Caco-2 (cell line): ENCODE measurements at regions not wholly inside any gene's neighbourhood (a gene's known extent, or its start where the extent isn't known, plus 50 kb on each side); places are given as distances from the start of the nearest gene placed in this dataset.

Experiments used
- BruUV-seq: library from RNA; stranded (reverse); fragments of 400-500 nt; replicated peaks from 2 replicates; lab custom pipeline; 2021; lab: Mats Ljungman, UMichigan
- CTCF ChIA-PET: fragments of 300-600 bp; sonication (Branson Sonifier 250); formaldehyde crosslinking; loops from one replicate; lab custom pipeline; 2022; ENCODE audit warnings: antibody characterized with exemption; lab: Charles Lee
- POLR2A ChIA-PET: fragments of 300-600 bp; sonication (Branson Sonifier 250); formaldehyde crosslinking; loops from one replicate; lab custom pipeline; 2022; ENCODE audit warnings: antibody characterized with exemption; lab: Charles Lee
- DNase-seq, 2 experiments: peaks; one replicate each; pipeline versions ENCODE4 v3.0.0 to v3.0.0-alpha.2; 2020 to 2022
- H3K27me3 ChIP-seq: replicated peaks from 2 replicates; pipeline ENCODE4 v1.6.0; 2011; ENCODE audit warnings: low read length; ENCODE audit not compliant: control insufficient read depth, insufficient read depth
- H3K36me3 ChIP-seq: 2 replicates; pipeline ENCODE4 v1.5.1; 2011; ENCODE audit warnings: low read length; ENCODE audit not compliant: control insufficient read depth, insufficient read depth
- H3K4me1 ChIP-seq: fragments of 250-450 bp; sonication (Bioruptor Pico); 2 replicates; pipeline ENCODE4 v1.5.1; 2020; ENCODE audit warnings: mild to moderate bottlenecking
- H3K4me3 ChIP-seq: 2 replicates; pipeline ENCODE4 v1.5.1; 2011; ENCODE audit warnings: low read depth, mild to moderate bottlenecking, control low read depth, low read length
- H3K9me3 ChIP-seq: fragments of 250-450 bp; sonication (Bioruptor Pico); 2 replicates; pipeline ENCODE4 v1.5.1; 2020; ENCODE audit warnings: mild to moderate bottlenecking, moderate library complexity
- H3K27ac Mint-ChIP-seq: one replicate; pipeline ENCODE4 v1.8.0; 2022; ENCODE audit warnings: mixed read lengths; ENCODE audit not compliant: unreplicated experiment
- H3K27me3 Mint-ChIP-seq: one replicate; pipeline ENCODE4 v1.8.0; 2022; ENCODE audit warnings: mixed read lengths; ENCODE audit not compliant: insufficient read depth, unreplicated experiment
- H3K36me3 Mint-ChIP-seq: one replicate; pipeline ENCODE4 v1.8.0; 2022; ENCODE audit warnings: mild to moderate bottlenecking, mixed read lengths; ENCODE audit not compliant: insufficient read depth, unreplicated experiment
- H3K4me1 Mint-ChIP-seq: one replicate; pipeline ENCODE4 v1.8.0; 2022; ENCODE audit warnings: low read depth, mixed read lengths; ENCODE audit not compliant: unreplicated experiment
- H3K4me3 Mint-ChIP-seq: one replicate; pipeline ENCODE4 v1.8.0; 2022; ENCODE audit warnings: mild to moderate bottlenecking, moderate library complexity, mixed read lengths; ENCODE audit not compliant: unreplicated experiment
- H3K9me3 Mint-ChIP-seq: one replicate; pipeline ENCODE4 v1.8.0; 2022; ENCODE audit warnings: mixed read lengths; ENCODE audit not compliant: unreplicated experiment
- intact Hi-C: fragments of 100-400 bp; cut with micrococcal nuclease; formaldehyde crosslinking; loops from one replicate; pipeline ENCODE4 v1.10.0; 2022; ENCODE audit not compliant: unreplicated experiment
- TF ChIP-seq, protein P1 (sequence below), 2 experiments: fragments of 200-600 bp in 1 of 2; IDR thresholded peaks; 1 replicate in 1 of 2; 2 replicates in 1 of 2; pipeline versions ENCODE4 v1.5.1 to v1.8.0; 2011 to 2022; ENCODE audit warnings: antibody characterized with exemption in 1 of 2, control low read depth in 1 of 2, inconsistent platforms in 1 of 2, low read depth in 1 of 2, low read length in 1 of 2, mild to moderate bottlenecking in 1 of 2, moderate library complexity in 1 of 2; ENCODE audit not compliant: insufficient read depth in 1 of 2, severe bottlenecking in 1 of 2, unreplicated experiment in 1 of 2

DNA sequence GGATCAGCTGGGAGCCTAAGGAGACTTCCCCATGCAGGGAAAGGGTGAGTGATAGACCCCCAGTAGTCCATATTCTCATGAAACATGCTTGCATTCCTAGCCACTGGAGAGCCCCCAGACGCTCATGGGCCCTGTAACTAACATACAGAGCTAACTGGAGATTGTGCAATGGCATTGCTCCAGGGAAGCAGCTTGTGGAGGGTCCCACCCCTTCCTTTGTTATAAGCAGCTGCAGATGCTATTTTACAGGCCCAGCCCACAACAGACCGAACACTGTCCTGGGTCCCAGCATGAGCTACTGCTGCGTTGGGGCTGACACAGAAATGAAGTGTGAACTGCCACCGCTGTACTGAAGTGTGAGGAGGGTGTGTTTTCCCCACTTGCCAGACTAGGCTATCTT lies 1465.7 kb upstream of the DIAPH2 start:
- H3K27me3 Mint-ChIP-seq = no peaks in the 10 kb centered on the region
- no peaks in the 10 kb centered on the region for H3K4me1 Mint-ChIP-seq
- TF ChIP-seq, protein P1, sequence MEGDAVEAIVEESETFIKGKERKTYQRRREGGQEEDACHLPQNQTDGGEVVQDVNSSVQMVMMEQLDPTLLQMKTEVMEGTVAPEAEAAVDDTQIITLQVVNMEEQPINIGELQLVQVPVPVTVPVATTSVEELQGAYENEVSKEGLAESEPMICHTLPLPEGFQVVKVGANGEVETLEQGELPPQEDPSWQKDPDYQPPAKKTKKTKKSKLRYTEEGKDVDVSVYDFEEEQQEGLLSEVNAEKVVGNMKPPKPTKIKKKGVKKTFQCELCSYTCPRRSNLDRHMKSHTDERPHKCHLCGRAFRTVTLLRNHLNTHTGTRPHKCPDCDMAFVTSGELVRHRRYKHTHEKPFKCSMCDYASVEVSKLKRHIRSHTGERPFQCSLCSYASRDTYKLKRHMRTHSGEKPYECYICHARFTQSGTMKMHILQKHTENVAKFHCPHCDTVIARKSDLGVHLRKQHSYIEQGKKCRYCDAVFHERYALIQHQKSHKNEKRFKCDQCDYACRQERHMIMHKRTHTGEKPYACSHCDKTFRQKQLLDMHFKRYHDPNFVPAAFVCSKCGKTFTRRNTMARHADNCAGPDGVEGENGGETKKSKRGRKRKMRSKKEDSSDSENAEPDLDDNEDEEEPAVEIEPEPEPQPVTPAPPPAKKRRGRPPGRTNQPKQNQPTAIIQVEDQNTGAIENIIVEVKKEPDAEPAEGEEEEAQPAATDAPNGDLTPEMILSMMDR (IDR thresholded peaks at IDR 0.05; ENCODE audit: insufficient read depth in 1 of 2, low read depth in 1 of 2, low read length in 1 of 2, severe bottlenecking in 1 of 2, unreplicated experiment in 1 of 2) = no peak

DNA sequence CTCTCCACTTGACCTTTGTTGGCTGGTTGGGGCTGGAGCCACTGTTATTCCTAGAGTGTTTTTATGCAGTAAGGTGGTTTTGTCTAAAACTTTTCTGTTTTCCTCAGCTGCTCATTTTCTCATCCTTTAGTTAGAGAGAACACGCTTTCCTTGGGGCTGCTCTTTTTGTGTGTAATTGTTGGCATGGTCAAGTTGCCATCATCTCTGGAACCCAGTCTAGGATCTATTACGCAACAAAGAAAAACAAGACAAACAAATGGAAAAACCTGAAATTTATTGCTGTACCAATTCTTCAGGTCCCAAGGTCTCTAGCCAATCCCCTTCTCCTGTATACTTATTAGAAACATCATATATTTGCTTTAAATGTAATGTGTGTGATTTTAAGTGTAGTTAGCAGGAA lies 1436.3 kb upstream of the DIAPH2 start:
- H3K36me3 ChIP-seq = no peaks in the 10 kb centered on the region
- H3K27ac Mint-ChIP-seq = no peak overlapping the region
- no peaks in the 10 kb centered on the region for H3K9me3 ChIP-seq
- CTCF ChIA-PET = no interaction called here
- H3K4me3 Mint-ChIP-seq = no peak overlapping the region
- no peaks in the 10 kb centered on the region for H3K4me1 ChIP-seq
- TF ChIP-seq, protein P1 (IDR thresholded peaks at IDR 0.05; ENCODE audit: insufficient read depth in 1 of 2, low read depth in 1 of 2, low read length in 1 of 2, severe bottlenecking in 1 of 2, unreplicated experiment in 1 of 2) = no peak
- H3K36me3 Mint-ChIP-seq = no peaks in the 10 kb centered on the region
- no peak overlapping the region for H3K4me3 ChIP-seq
- DNase-seq = no peak
- no peaks in the 10 kb centered on the region for H3K27me3 Mint-ChIP-seq
- intact Hi-C loops = no loop called here
- no peaks in the 10 kb centered on the region for H3K27me3 ChIP-seq
- no peaks in the 10 kb centered on the region for H3K4me1 Mint-ChIP-seq
- POLR2A ChIA-PET = no interaction called here
- no TSS peak for BruUV-seq
- H3K9me3 Mint-ChIP-seq = no peaks in the 10 kb centered on the region

More for the DNA sequence above, 1465.7 kb upstream of the DIAPH2 start:
- Histone ChIP-seq H3K4me3 (no peak overlapping the region), H3K27me3 (no peaks in the 10 kb centered on the region), H3K4me1 (no peaks in the 10 kb centered on the region), H3K36me3 (no peaks in the 10 kb centered on the region), H3K9me3 (no peaks in the 10 kb centered on the region)
- H3K27ac Mint-ChIP-seq = no peak overlapping the region
- no peaks in the 10 kb centered on the region for H3K9me3 Mint-ChIP-seq
- ChIA-PET CTCF (no interaction called here), POLR2A (no interaction called here)
- H3K36me3 Mint-ChIP-seq = no peaks in the 10 kb centered on the region
- BruUV-seq = no TSS peak
- no peak overlapping the region for H3K4me3 Mint-ChIP-seq
- intact Hi-C loops = no loop called here
- no peak for DNase-seq

DNA sequence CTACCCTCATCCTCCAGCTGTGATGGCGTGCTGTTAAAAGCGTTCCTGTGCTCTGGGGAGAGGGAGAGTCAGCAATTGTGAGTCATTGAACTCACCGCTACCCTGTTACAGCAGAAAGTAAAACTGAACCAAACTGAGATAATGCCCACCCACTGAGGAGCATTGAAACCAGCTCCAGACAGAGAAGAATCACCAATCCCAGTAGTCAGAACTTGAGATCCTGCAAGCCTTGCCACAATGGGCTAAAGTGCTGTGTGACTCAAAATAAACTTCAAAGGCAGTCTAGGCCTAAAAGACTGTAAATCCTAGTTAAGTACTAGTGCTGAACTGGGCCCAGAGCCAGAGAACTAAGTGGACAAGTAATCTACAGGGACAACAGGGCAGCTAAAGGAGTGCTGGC lies 1394.2 kb upstream of the DIAPH2 start:
- Mint-ChIP-seq H3K4me1 (no peaks in the 10 kb centered on the region), H3K36me3 (no peaks in the 10 kb centered on the region), H3K4me3 (no peak overlapping the region), H3K27ac (no peak overlapping the region), H3K27me3 (no peaks in the 10 kb centered on the region), H3K9me3 (no peaks in the 10 kb centered on the region)
- intact Hi-C loops = no loop called here
- TF ChIP-seq, protein P1 (IDR thresholded peaks at IDR 0.05; ENCODE audit: insufficient read depth in 1 of 2, low read depth in 1 of 2, low read length in 1 of 2, severe bottlenecking in 1 of 2, unreplicated experiment in 1 of 2) = no peak
- H3K4me1 ChIP-seq = no peaks in the 10 kb centered on the region
- ChIA-PET POLR2A (no interaction called here), CTCF (no interaction called here)
- no peaks in the 10 kb centered on the region for H3K27me3 ChIP-seq
- H3K4me3 ChIP-seq = no peak overlapping the region
- BruUV-seq = no TSS peak
- no peak for DNase-seq
- H3K36me3 ChIP-seq = no peaks in the 10 kb centered on the region
- no peaks in the 10 kb centered on the region for H3K9me3 ChIP-seq
